Astrocyte (in vitro differentiated cells and primary cell): ENCODE measurements at regions not wholly inside any gene's neighbourhood (a gene's known extent, or its start where the extent isn't known, plus 50 kb on each side); places are given as distances from the start of the nearest gene placed in this dataset.
"Not testable (repeated sequence)": the region's sequence is repeated elsewhere in the genome, so short reads cannot be mapped to it uniquely, and the experiment has no call there.

Experiments
- CTCF ChIP-seq: IDR thresholded peaks from 2 replicates; pipeline ENCODE4 v1.5.1; 2011; ENCODE audit warnings: low read depth, mild to moderate bottlenecking, inconsistent platforms, low read length, moderate library complexity; ENCODE audit not compliant: insufficient read depth
- EZH2 ChIP-seq: IDR thresholded peaks from 2 replicates; pipeline ENCODE4 v1.6.1; 2012; ENCODE audit warnings: mild to moderate bottlenecking, low read length, inconsistent platforms; ENCODE audit not compliant: insufficient read depth

DNA sequence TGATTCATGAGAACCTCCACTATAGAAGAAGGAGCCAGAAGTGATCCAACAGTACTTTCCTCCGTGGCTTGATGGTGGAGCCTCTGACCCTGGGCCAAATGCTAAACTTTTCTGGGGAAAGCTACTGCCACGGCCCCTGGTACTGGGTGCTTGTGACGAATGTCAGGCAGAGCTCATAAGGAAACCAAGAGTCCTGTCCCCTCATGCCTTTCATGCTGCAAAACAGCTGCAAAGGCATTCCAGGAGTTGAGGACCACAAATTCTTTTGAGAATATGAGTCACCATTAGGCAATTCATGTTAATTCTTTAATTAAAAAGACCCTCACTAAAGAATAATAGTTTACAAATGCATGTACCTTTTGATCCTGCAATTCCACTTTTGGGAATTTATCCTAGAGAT is 700.4 kb upstream of the FAM241A start:
- not testable (repeated sequence) for TF ChIP-seq CTCF, EZH2
